Adipocyte (in vitro differentiated cells): ENCODE measurements at regions not wholly inside any gene's neighbourhood (a gene's known extent, or its start where the extent isn't known, plus 50 kb on each side); places are given as distances from the start of the nearest gene placed in this dataset.

ENCODE experiments used
- DNase-seq: peaks from one replicate; pipeline ENCODE4 v3.0.0-alpha.2; 2015; ENCODE audit warnings: low read depth
- H3K27me3 ChIP-seq: replicated peaks from 2 replicates; pipeline ENCODE4 v1.7.0; 2013; ENCODE audit warnings: mild to moderate bottlenecking, low read length, moderate library complexity; ENCODE audit not compliant: control insufficient read depth, insufficient read depth
- H3K36me3 ChIP-seq: 2 replicates; pipeline ENCODE4 v1.7.0; 2013; ENCODE audit warnings: low read length, mild to moderate bottlenecking, moderate library complexity; ENCODE audit not compliant: control insufficient read depth, insufficient read depth, severe bottlenecking
- H3K4me1 ChIP-seq: 2 replicates; pipeline ENCODE4 v1.7.0; 2013; ENCODE audit warnings: mild to moderate bottlenecking, low read length, moderate library complexity; ENCODE audit not compliant: control insufficient read depth, insufficient read depth
- H3K4me3 ChIP-seq: 2 replicates; pipeline ENCODE4 v1.7.0; 2013; ENCODE audit warnings: mild to moderate bottlenecking, low read length, moderate library complexity
- H3K9ac ChIP-seq: 2 replicates; pipeline ENCODE4 v1.7.0; 2013; ENCODE audit warnings: mild to moderate bottlenecking, low read length, moderate library complexity
- H3K9me3 ChIP-seq: 2 replicates; pipeline ENCODE4 v1.7.0; 2013; ENCODE audit warnings: mild to moderate bottlenecking, low read length, moderate library complexity; ENCODE audit not compliant: control insufficient read depth

DNA sequence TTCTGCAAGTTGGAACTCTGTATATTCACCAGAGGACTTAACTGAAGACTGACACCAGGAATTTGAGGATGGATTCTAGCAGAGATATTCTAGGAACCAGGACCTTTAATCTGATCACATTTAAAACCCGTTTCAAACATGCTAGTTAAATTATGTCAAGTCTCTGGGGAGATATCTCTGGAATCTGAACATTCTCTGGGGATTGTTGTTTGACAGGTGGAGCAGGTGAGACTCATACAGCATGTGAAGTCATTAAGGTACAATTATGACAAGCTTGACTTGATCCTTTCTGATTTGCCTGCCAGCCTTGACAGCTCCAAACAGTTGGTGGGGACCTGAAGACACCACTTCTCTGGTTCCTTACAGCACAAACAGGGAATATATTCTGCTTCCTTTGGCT lies 100.3 kb downstream of the FAT3 start:
- Histone ChIP-seq H3K4me3 (no peak overlapping the region), H3K9me3 (peaks cover 9% of the 10 kb centered on the region), H3K27me3 (no peaks in the 10 kb centered on the region), H3K36me3 (no peaks in the 10 kb centered on the region), H3K4me1 (peaks cover 16% of the 10 kb centered on the region), H3K9ac (no peak overlapping the region)
- no peak for DNase-seq

DNA sequence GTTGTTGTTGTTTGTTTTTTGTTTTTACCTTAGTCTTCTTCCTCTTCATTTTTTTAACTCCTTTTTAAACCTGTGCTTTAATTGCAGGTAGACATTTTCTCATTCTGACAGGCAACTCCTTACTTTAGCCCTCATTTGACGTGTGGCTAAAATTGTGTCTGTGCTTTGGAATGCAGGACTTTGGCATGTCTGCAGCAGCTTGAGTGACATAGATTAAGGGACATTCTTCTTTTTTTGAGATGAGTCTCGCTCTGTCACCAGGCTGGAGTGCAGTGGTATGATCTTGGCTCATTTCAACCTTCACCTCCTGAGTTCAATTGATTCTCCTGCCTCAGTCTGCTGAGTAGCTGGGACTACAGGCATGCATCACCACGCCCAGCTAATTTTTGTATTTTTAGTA lies 100.8 kb downstream of the FAT3 start:
- Histone ChIP-seq H3K4me3 (no peak overlapping the region), H3K9ac (no peak overlapping the region), H3K27me3 (no peaks in the 10 kb centered on the region), H3K36me3 (no peaks in the 10 kb centered on the region), H3K9me3 (peaks cover 9% of the 10 kb centered on the region), H3K4me1 (peaks cover 22% of the 10 kb centered on the region)
- no peak for DNase-seq

DNA sequence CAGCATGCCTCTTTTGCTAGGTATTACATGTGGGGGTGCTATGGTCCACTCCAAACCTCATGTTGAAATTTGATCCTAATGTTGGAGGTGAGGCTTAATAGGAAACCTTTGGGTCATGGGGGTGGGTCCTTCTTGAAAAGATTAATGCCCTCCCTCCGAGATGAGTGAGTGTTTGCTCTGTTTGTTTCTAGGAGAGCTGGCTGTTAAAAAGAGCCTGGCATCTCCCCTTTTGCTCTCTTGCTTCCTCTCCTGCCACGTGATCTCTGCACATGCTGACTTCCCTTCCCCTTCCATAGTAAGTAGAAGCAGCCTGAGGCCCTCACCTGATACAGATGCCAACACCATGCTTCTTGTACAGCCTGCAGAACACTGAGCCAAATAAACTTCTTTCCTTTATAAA lies 104.5 kb downstream of the FAT3 start:
- H3K27me3 ChIP-seq: no peaks in the 10 kb centered on the region
- H3K36me3 ChIP-seq: no peaks in the 10 kb centered on the region
- H3K4me3 ChIP-seq: no peak overlapping the region
- H3K4me1 ChIP-seq: peaks cover 22% of the 10 kb centered on the region
- no peak overlapping the region for H3K9ac ChIP-seq
- DNase-seq: no peak
- H3K9me3 ChIP-seq: no peaks in the 10 kb centered on the region

DNA sequence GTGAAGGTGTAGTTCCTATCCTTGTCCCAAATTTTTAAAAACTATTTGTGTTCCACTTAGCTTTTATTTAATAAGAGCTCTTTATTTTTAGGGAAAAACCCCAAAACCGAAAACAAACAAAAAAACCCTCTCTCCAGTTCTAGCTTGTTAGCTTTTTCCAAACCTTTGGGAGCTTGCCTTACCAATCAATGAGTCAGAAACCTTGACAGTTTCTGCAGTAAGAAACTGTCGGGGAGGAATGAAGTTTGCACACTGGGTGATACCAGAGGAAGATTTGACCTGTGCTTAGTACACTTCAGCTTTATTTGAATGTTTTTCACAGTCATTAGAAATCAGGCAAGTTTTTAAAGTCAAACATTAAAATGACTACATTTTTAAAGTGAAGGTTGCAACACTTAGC lies 105.0 kb downstream of the FAT3 start:
- Histone ChIP-seq H3K36me3 (no peaks in the 10 kb centered on the region), H3K9me3 (no peaks in the 10 kb centered on the region), H3K4me3 (peak overlapping the region; percentile 36), H3K9ac (peak overlapping the region; percentile 24), H3K4me1 (peaks cover 22% of the 10 kb centered on the region), H3K27me3 (no peaks in the 10 kb centered on the region)
- DNase-seq: peak; percentile 4

DNA sequence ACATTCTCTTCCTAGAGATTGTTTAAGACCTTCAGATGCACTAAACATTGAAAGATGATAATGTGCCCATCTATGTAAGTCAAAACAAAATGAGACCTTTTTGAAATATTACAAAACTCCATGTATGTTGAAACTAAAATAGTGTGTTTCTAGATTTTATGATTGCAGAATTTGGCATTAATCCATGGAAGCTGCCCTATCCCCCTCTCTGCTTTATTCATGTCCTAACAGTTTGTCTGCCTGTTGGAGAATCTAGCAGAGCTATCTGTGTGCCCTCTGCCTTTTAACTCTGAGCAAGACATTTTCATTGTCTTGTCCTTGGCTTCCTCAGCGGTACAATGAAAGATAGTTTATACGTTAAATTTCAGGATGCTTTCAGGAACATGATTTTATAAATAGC lies 105.5 kb downstream of the FAT3 start:
- H3K4me3 ChIP-seq: peak overlapping the region; percentile 36
- H3K9me3 ChIP-seq: no peaks in the 10 kb centered on the region
- H3K36me3 ChIP-seq: no peaks in the 10 kb centered on the region
- DNase-seq: peak; percentile 2
- peaks cover 22% of the 10 kb centered on the region for H3K4me1 ChIP-seq
- peak overlapping the region; percentile 24 for H3K9ac ChIP-seq
- no peaks in the 10 kb centered on the region for H3K27me3 ChIP-seq

DNA sequence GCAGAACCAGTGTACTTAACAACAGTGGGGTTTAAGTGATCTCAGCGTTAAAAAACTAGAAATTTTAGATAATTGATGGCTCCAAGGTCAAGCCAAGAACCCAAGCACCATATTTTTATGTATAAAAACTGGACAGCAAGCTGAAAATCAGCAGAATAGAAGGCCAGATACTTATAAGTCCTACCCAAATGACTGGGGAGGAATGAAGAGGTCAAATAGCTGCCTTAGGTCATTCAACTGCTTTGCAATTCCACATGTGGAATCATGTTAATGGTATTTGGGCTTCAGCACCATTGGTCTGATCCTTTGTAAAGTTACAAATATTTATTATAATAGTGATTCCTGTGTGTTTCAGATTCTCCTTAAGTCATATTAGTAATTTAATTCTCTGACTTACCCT lies 108.4 kb downstream of the FAT3 start:
- H3K27me3 ChIP-seq: no peaks in the 10 kb centered on the region
- H3K9ac ChIP-seq: no peak overlapping the region
- H3K9me3 ChIP-seq: no peaks in the 10 kb centered on the region
- H3K4me1 ChIP-seq: peaks cover 22% of the 10 kb centered on the region
- H3K36me3 ChIP-seq: no peaks in the 10 kb centered on the region
- H3K4me3 ChIP-seq: no peak overlapping the region
- DNase-seq: no peak

DNA sequence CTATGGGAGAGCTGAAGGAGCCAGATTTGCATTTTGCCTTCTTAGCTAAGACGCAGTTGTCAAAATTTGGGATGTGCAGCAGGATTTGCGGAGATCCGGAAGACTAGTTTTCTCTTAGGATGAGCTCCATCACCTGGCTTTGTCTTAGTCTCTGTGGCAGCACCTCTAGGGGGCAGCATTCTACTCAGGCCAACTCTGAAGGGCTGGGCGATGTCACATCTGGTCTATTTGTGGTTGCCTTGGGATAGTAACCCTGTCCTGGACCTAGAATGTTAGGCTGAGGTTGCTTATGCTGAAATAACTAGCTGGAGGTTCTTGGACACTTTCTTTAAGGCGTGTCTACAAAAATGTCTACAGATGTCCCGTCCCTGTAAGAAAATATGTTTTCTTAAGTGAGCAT lies 116.2 kb downstream of the FAT3 start:
- no peaks in the 10 kb centered on the region for H3K27me3 ChIP-seq
- no peak overlapping the region for H3K4me3 ChIP-seq
- no peaks in the 10 kb centered on the region for H3K4me1 ChIP-seq
- no peak overlapping the region for H3K9ac ChIP-seq
- H3K36me3 ChIP-seq: no peaks in the 10 kb centered on the region
- H3K9me3 ChIP-seq: no peaks in the 10 kb centered on the region
- no peak for DNase-seq

DNA sequence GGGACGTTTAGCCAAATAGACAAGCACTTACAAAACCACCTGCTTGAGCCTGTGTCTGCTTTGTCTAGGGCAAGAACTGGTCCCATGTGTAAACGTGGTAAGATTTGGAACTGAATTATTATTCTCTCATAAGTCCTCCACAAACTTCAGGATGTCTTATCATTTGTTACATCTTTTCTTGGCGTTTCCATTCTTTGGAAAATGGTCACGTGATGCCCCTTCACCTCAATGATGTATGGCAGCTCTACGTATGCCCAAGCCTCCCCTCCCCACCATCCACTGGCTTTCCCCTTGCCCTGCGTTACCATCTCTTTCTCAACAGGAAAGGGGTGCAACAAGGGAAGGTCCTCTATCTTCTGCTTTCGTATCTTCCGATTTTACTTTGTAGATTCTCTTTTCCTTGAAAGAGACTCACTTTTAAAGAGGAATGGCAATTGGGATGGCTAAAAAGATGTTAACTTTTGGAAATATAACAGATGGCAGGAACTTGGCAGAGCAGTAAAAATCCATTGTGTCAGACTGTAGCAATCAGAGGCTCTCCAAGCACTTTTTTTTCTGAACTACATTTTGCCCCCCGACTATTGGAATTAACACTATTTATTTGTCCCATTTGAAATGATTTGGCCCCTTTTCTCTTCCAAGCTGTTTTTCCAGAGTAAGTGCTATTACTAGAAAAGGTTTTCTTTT lies 117.6 kb downstream of the FAT3 start:
- Histone ChIP-seq H3K4me3 (no peak overlapping the region), H3K36me3 (no peaks in the 10 kb centered on the region), H3K9me3 (no peaks in the 10 kb centered on the region), H3K9ac (no peak overlapping the region), H3K27me3 (no peaks in the 10 kb centered on the region), H3K4me1 (no peaks in the 10 kb centered on the region)
- DNase-seq: no peak

DNA sequence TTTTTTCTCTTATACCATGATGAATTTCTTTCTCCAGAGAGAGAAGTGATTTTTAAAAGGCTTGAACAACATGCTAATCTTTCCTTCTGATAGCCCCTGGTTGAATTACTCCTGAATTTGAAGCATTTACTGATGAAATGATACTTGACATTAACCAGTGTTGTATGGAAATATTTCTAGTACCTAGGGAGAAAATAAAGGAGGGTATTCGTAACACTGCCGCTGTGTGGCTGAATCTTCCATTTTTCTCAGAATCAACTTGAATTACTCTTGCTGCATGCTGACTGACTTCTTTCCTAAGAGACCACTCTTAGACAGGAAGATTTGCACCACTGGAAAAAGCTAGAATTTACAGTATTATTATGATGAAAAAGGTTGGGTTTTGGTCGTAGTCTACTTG lies 118.3 kb downstream of the FAT3 start:
- H3K27me3 ChIP-seq: no peaks in the 10 kb centered on the region
- H3K36me3 ChIP-seq: no peaks in the 10 kb centered on the region
- no peak overlapping the region for H3K9ac ChIP-seq
- H3K4me1 ChIP-seq: no peaks in the 10 kb centered on the region
- H3K9me3 ChIP-seq: no peaks in the 10 kb centered on the region
- no peak for DNase-seq
- no peak overlapping the region for H3K4me3 ChIP-seq

DNA sequence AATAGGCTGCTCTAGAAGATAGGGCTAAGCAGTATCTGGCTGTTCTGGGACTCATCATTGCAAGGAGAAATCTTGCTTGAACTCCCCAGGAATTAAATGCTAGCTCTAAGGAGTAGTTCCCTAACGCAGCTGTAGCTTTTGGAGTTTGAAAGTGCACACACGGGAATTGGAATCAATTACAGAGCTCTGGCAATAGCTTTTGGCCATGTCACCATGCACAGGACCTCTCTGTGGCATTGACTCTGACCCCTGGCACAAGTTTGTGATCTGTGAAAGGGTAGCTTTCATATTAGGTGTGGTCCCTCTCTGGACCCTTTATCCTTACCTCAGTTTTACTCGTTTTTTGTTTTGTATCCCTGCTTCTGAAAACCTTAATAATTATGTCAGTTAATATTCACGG lies 121.6 kb downstream of the FAT3 start:
- no peak overlapping the region for H3K4me3 ChIP-seq
- H3K27me3 ChIP-seq: no peaks in the 10 kb centered on the region
- no peaks in the 10 kb centered on the region for H3K4me1 ChIP-seq

DNA sequence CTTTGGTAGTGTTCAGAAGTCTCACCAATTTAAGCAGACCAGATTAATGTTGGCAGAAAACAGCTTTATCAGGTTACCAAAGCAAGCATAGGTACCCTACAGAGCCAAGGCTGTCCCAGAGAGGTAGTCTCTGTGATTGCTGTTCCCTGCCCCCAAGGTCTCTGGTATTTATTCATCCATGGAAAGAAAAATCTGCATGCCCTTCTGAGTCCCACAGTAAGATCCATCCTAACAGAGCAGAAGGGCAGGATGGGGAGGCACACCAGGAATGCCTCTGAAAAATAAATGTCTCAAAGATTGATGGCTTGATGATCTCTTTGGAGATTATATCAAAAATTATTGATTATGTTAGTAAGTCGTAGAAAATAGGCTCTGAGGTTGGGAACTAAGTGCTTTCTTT lies 122.8 kb downstream of the FAT3 start:
- Histone ChIP-seq H3K9me3 (no peaks in the 10 kb centered on the region), H3K36me3 (no peaks in the 10 kb centered on the region), H3K4me3 (no peak overlapping the region), H3K4me1 (no peaks in the 10 kb centered on the region), H3K27me3 (no peaks in the 10 kb centered on the region), H3K9ac (no peak overlapping the region)
- DNase-seq: no peak

More for the DNA sequence above, 121.6 kb downstream of the FAT3 start:
- Histone ChIP-seq H3K36me3 (no peaks in the 10 kb centered on the region), H3K9me3 (no peaks in the 10 kb centered on the region), H3K9ac (no peak overlapping the region)
- DNase-seq: no peak

DNA sequence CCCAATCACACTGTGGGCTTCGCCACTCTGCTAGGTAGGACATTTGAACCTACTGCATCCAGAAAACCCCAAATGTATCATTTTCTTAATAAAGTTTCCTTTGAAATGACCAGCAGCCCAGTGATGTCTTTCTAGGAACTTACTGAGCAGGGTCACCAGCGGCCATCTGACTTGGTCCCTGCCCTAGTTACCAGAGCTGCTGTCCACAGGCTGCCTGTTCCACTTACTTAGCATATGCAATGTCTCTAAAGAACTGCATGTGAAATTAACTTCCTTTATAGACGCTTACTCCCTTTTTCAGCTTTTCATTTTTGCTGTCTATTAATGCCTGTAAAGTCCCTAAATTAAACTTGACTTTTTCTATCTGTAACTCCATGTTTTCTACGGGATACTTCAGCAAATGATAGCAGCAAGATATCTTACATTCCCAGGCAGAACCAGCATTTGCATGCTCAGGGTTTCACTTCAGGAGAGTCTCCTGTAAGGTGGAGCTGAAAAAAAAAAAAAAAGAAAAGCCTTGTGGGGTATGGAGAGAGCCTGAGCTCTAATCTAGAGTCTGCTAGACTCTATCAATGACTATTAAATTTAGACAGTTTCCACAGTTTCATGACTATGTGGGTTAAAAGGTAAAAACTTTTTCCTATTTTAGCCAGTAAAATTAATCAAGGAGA lies 125.0 kb downstream of the FAT3 start:
- no peaks in the 10 kb centered on the region for H3K36me3 ChIP-seq
- no peak for DNase-seq
- no peak overlapping the region for H3K9ac ChIP-seq
- H3K4me3 ChIP-seq: no peak overlapping the region
- no peaks in the 10 kb centered on the region for H3K4me1 ChIP-seq
- H3K9me3 ChIP-seq: no peaks in the 10 kb centered on the region
- no peaks in the 10 kb centered on the region for H3K27me3 ChIP-seq
